A673 (cell line): ENCODE measurements at regions not wholly inside any gene's neighbourhood (a gene's known extent, or its start where the extent isn't known, plus 50 kb on each side); places are given as distances from the start of the nearest gene placed in this dataset.

Experiments used
- BruUV-seq: library from RNA; stranded (reverse); fragments of 400-500 nt; replicated peaks from 2 replicates; lab custom pipeline; 2021; lab: Mats Ljungman, UMichigan
- CTCF ChIA-PET: fragments of 300-600 bp; sonication (Branson Sonifier 250); formaldehyde crosslinking; loops from one replicate; lab custom pipeline; 2022; ENCODE audit warnings: antibody characterized with exemption; lab: Charles Lee
- POLR2A ChIA-PET: fragments of 300-600 bp; sonication (Branson Sonifier 250); formaldehyde crosslinking; loops from one replicate; lab custom pipeline; 2022; ENCODE audit warnings: antibody characterized with exemption; ENCODE audit not compliant: low non-redundant PET; lab: Charles Lee
- DNase-seq: peaks from one replicate; pipeline ENCODE4 v3.0.0-alpha.2; 2015; ENCODE audit warnings: low spot score
- H3K27ac ChIP-seq: fragments of 200-600 bp; sonication (generic); 2 replicates; pipeline ENCODE4 v1.5.1; 2016; ENCODE audit warnings: mixed run types, low read depth, mild to moderate bottlenecking, mixed read lengths, antibody characterized with exemption, low read length; ENCODE audit not compliant: poor library complexity, severe bottlenecking
- H3K27me3 ChIP-seq: fragments of 200-600 bp; sonication (generic); replicated peaks from 2 replicates; pipeline ENCODE4 v1.6.1; 2017; ENCODE audit warnings: mixed run types, low read depth, mild to moderate bottlenecking, mixed read lengths, antibody characterized with exemption, low read length; ENCODE audit not compliant: insufficient read depth, poor library complexity
- H3K36me3 ChIP-seq: fragments of 200-600 bp; sonication (generic); 2 replicates; pipeline ENCODE4 v1.6.1; 2016; ENCODE audit warnings: mixed run types, mild to moderate bottlenecking, mixed read lengths, antibody characterized with exemption, low read length; ENCODE audit not compliant: insufficient read depth, poor library complexity, severe bottlenecking
- H3K4me1 ChIP-seq: fragments of 200-600 bp; sonication (generic); 2 replicates; pipeline ENCODE4 v1.6.1; 2017; ENCODE audit warnings: mixed run types, mild to moderate bottlenecking, mixed read lengths, antibody characterized with exemption, low read length; ENCODE audit not compliant: insufficient read depth, poor library complexity, severe bottlenecking
- H3K4me3 ChIP-seq: fragments of 200-600 bp; sonication (generic); 2 replicates; pipeline ENCODE4 v1.5.1; 2016; ENCODE audit warnings: low read depth, mixed run types, mild to moderate bottlenecking, mixed read lengths, low read length; ENCODE audit not compliant: poor library complexity, severe bottlenecking
- H3K9me3 ChIP-seq: fragments of 200-600 bp; sonication (generic); 2 replicates; pipeline ENCODE4 v1.6.1; 2016; ENCODE audit warnings: mixed run types, low read depth, mild to moderate bottlenecking, mixed read lengths, antibody characterized with exemption, low read length; ENCODE audit not compliant: poor library complexity, severe bottlenecking
- EZH2 ChIP-seq: fragments of 200-600 bp; sonication (generic); IDR thresholded peaks from 2 replicates; pipeline ENCODE4 v1.6.1; 2017; ENCODE audit warnings: borderline replicate concordance, low read depth, mild to moderate bottlenecking, mixed read lengths, antibody characterized with exemption, low read length; ENCODE audit not compliant: poor library complexity, severe bottlenecking
- intact Hi-C: fragments of 100-400 bp; cut with micrococcal nuclease; formaldehyde crosslinking; loops from one replicate; pipeline ENCODE4 v1.10.0; 2022; ENCODE audit not compliant: unreplicated experiment
- TF ChIP-seq, protein P1 (sequence below): fragments of 300-800, 200-600 bp; sonication (generic); conservative IDR thresholded peaks from 2 replicates; pipeline ENCODE4 v1.5.1; 2017; ENCODE audit warnings: low read depth, mild to moderate bottlenecking, antibody characterized with exemption, low read length, moderate library complexity, mixed read lengths

DNA sequence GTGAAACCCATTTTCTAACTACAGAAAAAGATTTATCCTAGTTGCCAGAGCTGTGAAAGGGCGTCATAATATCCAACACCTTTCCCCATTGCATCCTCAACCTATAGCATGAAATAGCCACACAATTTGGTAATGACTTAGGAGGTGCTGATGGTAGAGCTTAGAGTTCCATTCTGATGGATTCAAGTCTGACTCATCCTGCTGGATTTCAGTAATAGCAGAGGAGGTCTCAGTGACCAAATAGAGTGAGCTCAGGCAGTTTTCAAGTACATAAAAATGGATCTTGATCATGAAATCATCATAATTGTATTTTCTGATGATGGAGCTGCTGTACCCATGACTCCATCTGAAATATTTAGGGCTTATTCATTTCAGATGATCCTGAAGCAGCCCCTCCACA is 270.7 kb upstream of the KLHL29 start:
- H3K27me3 ChIP-seq = peaks cover 15% of the 10 kb centered on the region
- no peak for DNase-seq
- intact Hi-C loops = no loop called here
- H3K36me3 ChIP-seq = no peaks in the 10 kb centered on the region
- no peak for TF ChIP-seq EZH2
- TF ChIP-seq, protein P1, sequence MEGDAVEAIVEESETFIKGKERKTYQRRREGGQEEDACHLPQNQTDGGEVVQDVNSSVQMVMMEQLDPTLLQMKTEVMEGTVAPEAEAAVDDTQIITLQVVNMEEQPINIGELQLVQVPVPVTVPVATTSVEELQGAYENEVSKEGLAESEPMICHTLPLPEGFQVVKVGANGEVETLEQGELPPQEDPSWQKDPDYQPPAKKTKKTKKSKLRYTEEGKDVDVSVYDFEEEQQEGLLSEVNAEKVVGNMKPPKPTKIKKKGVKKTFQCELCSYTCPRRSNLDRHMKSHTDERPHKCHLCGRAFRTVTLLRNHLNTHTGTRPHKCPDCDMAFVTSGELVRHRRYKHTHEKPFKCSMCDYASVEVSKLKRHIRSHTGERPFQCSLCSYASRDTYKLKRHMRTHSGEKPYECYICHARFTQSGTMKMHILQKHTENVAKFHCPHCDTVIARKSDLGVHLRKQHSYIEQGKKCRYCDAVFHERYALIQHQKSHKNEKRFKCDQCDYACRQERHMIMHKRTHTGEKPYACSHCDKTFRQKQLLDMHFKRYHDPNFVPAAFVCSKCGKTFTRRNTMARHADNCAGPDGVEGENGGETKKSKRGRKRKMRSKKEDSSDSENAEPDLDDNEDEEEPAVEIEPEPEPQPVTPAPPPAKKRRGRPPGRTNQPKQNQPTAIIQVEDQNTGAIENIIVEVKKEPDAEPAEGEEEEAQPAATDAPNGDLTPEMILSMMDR = no peak
- no TSS peak for BruUV-seq
- H3K4me3 ChIP-seq = no peak overlapping the region
- POLR2A ChIA-PET = no interaction called here
- H3K27ac ChIP-seq = no peak overlapping the region
- no peaks in the 10 kb centered on the region for H3K4me1 ChIP-seq
- no peaks in the 10 kb centered on the region for H3K9me3 ChIP-seq
- CTCF ChIA-PET = no interaction called here

DNA sequence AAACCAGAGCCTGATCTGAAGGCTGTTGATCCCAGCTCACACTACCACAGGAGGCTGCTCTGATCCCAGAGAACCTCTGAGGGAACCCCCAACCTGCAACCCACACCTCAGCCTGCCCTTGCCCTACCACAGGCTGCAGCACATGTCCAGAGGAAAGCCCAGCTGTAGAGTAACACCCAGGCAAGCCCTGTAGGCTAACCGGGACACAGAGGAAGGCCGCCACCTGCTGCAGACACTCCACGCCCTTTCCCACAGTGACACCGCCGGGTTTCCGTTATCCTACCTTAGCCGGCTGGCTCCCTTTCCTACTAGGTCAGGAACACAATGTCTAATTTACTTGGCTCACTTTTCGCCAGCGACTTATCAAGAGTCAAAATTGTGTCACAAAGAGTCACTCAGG is 266.7 kb upstream of the KLHL29 start:
- DNase-seq = no peak
- Histone ChIP-seq H3K9me3 (no peaks in the 10 kb centered on the region), H3K36me3 (no peaks in the 10 kb centered on the region), H3K4me1 (no peaks in the 10 kb centered on the region), H3K4me3 (no peak overlapping the region), H3K27ac (no peak overlapping the region), H3K27me3 (peaks cover 29% of the 10 kb centered on the region)
- TF ChIP-seq, protein P1 = no peak
- TF ChIP-seq EZH2 = no peak
- CTCF ChIA-PET = no interaction called here
- POLR2A ChIA-PET = no interaction called here
- intact Hi-C loops = no loop called here
- no TSS peak for BruUV-seq

DNA sequence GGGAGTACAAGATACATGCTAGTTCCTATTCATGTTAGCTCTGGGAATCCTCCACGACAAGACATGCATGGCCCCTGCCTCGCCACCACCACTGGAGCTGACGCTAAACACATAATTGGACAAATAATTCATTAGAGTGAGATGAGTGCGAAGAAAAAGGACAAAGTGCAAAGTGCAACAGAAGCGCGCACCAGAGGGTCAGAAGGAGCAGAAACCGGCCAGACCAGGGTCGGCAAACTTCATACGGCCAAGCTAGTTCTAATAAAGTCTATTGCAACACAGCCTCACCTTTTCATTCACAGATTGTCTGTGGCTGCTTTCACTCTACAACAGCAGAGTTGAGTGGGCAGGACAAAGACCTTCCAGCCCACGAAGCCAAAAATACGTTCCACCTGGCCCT is 266.1 kb upstream of the KLHL29 start:
- Histone ChIP-seq H3K4me1 (no peaks in the 10 kb centered on the region), H3K9me3 (no peaks in the 10 kb centered on the region), H3K4me3 (no peak overlapping the region), H3K36me3 (no peaks in the 10 kb centered on the region), H3K27ac (no peak overlapping the region), H3K27me3 (peaks cover 28% of the 10 kb centered on the region)
- no TSS peak for BruUV-seq
- DNase-seq = no peak
- intact Hi-C loops = no loop called here
- TF ChIP-seq EZH2 = no peak
- TF ChIP-seq, protein P1 = no peak
- POLR2A ChIA-PET = no interaction called here
- CTCF ChIA-PET = no interaction called here
